Activated T-cell treated with anti-CD3 and anti-CD28 coated beads, Interleukin-2, amount 50 U/mL, for 48 hours (primary cell): ENCODE measurements at regions not wholly inside any gene's neighbourhood (a gene's known extent, or its start where the extent isn't known, plus 50 kb on each side); places are given as distances from the start of the nearest gene placed in this dataset.

Experiments
- DNase-seq, 2 experiments: peaks; one replicate each; pipeline ENCODE4 v3.0.0-alpha.2; 2020

DNA sequence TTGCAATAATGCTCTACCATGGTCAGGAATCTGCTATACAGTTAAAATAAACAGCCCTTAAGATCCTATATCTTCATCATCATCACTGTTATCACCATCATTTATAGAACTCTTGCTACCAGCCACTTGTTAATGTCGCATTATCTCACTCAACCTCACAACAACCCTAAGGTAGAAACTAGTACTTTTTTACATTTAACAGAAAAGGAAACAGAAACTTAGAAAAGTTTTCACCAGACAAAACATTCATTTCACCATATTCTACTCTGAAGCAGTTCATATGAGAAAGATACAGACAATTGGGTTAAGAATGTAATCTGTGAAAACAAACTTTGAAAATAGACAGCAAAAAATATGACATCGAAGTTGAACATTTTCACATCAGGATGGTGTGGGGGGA lies 262.6 kb downstream of the ATG4C start:
- DNase-seq = no peak

DNA sequence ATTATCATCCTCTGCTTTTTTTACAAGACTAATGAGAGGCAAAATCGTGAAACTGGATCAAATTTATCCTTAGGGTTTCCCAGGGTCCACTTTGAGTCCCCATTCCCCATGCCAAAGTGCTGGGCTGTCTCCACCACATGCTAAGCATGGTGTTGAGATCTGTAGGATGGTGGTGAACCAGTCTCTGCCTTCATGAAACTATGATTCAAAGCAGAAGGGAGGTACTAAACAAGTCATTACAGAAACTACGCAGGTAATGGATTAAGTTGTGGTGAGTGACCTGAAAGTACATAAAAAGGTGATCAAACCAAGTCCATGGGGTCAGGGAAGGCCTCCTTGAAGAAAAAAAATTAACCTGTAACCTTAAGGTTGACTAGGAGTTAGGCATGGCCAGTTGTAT lies 265.2 kb downstream of the ATG4C start:
- DNase-seq = no peak

DNA sequence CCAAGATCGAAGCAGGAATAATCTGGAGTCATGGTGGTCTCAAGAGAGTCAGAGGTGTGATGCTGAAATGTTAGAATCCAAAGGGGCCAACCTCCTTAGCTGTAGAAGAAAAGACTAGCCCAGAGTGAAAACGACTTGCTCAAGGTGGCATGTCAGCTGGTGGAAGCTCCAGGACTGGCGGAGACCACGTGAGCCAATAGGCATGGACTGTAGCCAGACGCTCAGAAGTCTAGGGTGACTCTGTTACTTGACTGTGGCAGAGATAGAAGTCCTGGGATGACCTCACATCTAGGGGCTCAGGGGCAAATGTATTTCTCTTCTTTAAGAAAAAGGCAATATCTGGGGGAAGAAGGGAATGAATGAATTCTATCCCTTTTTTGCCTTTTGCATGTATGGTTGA lies 267.4 kb downstream of the ATG4C start:
- DNase-seq = no peak

DNA sequence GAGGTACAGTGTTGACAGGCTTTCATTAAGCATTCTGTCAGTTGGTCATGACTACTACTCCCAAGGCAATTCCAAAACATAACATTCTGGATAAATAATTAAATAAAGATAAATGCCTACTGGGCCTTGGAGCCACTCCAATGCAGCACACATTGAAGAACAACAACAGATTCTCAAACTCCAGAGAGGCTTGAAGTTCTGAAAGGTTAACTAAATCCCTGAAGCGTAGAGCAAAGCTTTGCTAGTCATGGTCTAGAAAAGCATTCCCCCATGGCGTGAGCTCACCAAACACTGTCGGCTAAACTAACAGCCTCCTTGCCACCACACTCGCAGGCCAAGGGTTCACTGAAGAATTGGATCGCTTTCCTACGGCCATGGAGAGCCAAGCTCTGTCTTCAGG lies 268.0 kb downstream of the ATG4C start:
- DNase-seq = no peak

DNA sequence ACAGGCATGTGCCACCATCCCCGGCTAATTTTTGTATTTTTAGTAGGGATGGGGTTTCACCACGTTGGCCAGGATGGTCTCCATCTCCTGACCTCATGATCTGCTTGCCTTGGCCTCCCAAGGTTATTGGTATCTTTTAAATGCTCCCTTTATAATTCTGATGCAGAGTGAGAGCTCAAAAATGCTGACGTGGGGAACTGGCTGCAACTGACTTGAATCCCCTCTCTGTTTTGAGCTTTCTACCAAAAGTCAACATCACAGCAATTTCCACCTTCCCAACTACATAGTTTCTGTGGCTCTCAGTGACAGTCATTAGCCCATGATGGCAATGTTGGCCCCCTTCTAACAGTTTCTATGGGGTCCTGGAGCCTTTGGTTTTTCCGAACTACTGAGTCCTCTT lies 268.2 kb upstream of the FOXD3 start:
- DNase-seq = no peak

DNA sequence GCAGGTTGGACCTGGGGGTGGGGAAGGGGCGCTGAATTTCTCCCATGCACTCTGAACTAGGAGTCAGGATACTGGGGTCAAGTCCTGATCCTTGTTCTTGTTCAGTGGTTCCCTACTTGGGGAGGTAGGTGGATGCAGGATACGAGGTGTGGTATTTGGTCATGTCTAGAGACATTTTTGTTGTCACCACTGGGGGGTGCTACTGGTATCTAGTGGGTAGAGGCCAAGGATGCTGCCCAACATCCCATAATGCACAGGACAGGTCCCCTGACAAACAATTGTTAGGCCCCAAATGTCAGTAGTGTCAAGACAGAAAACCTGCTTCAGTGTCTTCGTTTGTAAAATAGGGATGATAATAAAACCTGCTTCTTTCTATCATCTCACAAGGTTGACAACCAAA lies 259.0 kb upstream of the FOXD3 start:
- DNase-seq = no peak

DNA sequence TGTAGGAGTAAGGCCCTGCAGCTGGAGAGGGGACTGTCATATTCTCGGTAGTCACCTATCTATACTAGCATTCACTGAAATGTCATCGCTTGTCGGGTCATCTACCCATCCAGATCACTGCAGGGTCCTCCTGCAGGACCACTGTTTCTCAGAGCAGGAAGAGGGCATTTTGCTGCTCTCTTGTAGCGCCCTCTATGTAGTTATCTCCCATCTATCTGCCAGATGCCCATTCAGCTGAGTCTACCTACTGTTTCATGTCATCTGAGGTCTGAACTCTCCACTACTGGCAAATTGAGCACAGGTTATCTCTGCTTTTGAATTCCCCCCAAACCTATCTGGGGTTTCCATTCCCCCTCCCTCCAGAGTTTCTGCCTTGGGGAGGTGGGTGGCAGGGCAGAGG lies 258.2 kb upstream of the FOXD3 start:
- DNase-seq = no peak

DNA sequence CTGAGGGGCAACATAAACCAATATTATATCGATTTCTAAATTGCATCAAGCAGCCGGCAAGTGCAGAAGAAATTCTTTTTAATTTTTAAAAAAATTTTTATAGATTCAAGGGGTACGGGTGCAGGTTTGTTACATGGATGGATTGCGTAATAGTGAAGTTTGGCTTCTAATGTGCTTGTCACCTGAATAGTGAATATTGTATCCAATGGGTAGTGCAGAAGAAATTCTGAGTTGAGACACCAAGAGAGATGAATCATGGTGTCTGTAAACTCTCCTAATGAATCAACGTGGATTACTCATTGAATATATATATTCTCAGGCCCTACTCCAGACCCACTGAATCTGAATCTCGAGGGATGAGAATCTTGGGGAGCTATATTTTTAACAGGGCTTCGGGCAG lies 253.7 kb upstream of the FOXD3 start:
- no peak for DNase-seq

DNA sequence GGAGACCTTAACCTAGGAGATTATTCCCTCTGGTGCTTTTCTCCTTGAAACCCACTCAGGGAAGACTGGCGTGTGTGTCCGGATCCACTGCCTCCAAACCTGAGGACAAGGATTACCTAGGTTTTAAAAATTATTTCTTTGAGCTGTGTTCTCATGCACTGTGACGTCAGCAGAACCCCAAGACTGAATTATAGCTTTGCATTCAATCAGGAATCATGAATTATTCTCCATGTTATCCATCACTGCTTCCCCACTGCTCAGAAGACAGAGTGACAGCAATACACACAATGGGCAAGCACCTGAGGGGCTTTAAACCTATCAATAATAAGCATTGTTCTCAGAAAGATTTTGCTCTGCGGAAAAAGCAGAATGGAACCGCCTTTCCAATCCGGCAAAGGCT lies 253.2 kb upstream of the FOXD3 start:
- DNase-seq = no peak

DNA sequence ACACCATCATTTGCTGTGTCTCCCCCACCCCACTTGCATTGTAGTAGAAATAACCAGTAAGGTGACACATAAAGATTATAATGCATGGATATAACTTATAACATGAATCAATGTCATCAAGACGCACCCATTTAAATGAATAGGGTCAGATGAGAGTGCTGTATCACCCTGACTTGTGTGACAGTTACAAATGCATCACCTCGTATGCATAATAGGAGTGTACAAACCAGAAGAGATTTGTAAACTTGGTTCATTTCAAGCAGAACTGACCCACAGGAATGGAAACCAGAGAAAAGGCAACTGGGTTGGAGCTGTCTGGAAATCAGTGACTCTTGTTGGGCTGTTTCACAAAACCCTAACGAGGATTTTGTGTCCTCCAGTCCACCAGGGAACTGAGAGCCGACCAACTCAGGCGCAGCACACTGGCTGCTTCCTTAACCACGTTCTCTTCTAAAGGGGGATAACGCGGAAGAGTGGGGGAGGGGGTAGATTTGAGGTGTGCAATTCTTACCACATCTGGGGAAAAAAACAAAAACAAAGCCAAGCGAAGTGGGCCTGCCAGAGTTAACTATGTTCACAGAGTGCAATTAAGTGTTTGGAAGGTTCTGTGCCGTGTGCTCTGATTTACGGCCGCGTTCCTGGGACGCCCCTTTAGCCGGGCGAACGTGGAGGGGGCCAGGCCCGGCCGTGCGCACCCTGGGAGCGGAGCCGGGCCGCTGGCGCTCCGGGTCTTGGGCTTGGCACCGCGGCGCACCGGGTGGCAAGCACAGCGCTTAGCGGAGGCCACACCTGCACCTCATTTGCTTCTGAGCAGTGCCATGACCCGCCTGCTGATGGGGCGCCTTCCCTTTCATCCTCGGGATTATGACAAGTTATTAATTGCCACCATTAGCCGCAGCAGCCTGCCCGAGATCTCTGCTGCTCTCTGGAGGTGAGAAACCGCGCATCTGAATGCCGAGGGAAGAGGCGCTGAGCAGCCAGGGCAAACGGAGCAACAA lies 248.8 kb upstream of the FOXD3 start:
- no peak for DNase-seq

DNA sequence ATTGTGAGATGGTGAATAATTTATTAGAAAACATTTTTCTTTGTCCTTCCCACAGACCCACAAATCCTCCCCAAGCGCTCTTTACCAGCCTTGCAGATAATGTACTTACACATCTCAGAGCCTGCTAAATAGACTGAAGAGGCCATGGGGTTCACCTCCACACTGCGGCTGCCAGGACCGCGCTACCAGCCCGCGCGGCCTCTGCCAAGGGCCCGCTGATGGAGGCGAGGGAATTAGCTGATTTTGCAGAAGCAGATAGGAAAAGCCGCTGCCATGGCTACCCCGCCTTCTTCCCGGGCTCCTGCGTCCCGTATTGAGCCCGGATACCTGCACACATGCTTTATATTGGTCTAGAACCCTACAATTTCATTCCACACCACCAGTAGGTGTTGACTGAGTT lies 248.0 kb upstream of the FOXD3 start:
- no peak for DNase-seq

DNA sequence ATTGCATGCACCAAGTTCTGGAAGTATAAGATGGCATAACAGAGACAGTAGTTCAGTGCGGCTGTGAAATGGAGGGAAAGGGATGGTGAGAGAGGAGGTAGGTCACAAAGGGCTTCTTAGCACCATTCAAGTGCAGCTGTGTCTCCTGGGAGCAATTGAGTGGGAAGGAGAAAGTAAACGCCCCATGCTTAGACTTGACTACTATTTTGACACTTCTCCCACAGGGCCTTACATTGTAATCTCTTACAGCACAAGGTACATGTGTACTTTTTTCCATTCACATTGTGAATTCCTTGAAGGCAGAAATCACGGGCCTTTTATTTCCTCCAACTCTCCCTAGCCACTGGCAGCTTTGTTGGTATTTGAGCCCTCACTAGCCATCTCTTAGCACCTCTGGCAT lies 239.6 kb upstream of the FOXD3 start:
- no peak for DNase-seq

DNA sequence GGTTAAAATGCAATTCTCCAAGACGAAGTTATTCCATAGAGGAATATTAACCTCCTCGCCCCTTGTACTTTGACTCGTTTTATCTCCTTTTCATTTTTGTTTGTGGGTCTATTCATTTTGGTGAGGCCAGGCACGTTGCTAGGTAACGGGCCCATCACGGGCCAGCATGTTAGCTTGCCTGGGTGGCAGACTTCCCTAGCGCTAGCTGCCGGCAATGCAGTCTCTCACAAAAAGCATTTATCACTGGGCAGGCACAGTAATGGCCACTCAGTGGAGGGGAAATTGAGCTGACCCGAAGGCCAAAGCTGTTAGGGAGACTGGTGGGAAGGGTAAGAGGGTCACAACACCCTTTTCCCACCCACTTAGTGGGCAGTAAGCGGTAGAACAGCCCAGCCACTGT lies 234.4 kb upstream of the FOXD3 start:
- no peak for DNase-seq

DNA sequence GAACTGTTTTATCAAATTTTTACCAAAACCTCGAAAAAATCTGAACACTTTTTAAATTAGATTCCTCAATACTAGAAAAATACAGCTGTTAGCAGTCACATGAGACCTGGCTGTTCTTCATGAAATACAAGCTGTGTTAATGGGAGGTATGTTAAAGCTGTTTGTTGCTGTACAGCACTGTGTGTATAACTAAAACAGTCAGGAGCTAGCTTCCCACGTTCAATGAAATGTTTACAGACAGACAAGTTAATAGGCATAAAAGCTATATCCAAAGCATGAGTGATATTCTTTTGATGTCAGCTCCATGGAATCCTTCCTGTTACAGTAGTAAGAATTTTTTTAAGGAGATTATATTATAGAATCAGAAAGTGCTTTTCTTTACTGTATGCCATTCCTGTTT lies 223.2 kb upstream of the FOXD3 start:
- DNase-seq = no peak

DNA sequence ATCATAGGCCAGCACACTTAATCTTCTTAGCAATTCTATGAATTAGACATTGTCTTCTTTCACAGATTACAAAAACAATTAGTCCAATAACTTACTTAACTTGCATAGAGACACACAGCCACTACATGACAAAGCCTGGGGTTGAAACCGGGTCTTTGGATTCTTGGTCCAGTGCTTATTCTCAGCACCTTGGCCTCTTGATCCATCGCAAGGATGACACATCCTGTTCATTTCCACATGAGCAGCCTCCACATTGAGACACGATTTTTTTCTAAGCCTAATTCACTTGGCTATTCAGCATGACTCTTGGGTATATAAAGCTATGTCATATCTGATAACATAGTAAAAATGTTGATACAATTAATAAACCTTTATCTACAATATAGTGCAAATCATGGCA lies 221.0 kb upstream of the FOXD3 start:
- no peak for DNase-seq

DNA sequence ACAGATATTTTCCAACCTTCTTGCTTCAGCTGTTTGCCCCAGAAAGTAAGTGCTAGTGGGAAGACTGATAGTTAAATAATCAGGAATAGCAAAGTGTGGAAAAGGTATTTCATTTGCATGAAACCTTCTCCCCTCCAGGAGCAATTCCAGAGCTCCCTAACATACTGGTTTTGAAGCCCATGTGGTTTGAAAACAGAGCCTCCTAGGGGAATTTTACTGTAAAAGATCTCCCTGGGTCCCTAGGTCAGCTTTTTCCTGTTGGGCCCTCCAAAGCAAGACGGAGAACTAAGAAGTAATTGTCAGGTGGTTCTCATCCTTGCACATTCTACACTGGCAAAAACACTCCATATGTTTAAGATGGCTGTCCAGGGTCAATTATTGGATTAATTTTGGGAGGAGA lies 218.7 kb upstream of the FOXD3 start:
- no peak for DNase-seq

DNA sequence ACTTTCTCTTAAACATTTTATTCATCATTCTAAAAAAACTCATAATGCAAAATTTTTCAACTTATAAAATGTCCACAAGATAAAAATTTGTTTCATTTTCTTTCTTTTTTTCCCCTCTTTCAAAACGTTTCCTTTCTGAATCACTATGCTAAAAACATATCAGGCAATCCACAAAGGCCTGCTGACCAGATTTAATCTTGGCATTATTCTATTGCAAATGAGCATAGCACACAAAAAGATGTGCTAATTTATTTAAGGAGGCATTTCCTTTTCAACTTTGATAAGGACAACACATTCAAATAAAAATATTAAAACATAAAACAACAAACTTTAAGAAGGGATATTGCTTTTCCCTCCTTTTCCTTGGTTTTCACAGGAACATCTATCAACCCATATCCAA lies 215.3 kb upstream of the FOXD3 start:
- DNase-seq = no peak

DNA sequence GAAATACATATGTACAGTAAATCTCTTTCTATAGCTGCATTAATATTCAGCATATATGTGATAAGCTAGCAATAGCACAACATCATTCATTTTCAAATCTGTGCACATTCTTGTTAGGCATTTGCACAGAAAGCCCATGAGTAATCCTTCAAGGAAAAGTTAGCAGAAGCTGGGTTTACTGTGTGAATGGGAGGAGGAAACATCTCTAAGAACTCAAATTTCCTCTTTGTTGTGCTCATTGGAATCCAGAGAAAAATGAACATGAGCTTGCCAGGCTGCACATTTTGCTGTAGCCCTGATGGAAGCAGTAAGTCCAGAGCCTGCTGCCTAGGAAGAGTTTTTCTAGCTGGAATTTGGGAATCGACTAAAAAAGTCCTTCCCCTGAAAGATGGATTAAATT lies 214.2 kb upstream of the FOXD3 start:
- no peak for DNase-seq

DNA sequence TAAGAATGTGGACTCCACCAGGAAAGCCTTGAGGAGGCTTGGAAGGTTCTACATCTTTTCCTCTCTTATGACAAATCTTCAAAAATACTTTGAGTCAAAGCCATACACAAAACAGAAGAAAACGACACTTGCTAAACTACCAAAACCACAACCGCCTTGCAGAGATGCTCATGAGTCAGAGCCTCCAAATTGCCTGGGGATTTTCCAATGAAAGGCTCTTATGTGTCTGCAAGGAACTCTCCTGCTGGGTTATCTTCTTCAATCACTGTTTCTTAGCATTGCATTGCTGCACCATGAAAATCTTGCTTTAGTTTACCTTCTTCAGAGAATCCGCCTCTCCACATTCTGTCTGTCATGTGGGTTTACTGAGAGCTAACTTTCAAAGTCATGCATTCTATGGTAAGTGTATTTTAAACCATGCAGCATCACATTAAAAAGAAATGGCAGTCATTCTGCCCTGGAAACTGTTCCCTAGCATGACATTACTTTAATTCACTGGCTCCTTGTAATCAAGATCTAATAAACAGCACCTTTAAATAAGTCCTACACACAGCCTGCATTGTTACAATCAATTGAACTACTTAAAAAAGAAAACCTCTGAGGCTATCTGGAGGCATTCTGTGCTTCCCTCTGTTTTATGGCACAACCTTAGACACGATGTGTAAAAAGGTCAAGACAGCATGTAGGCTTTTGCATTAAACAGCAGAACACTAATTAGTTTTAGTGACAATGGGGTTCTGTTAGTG lies 210.0 kb upstream of the FOXD3 start:
- no peak for DNase-seq

DNA sequence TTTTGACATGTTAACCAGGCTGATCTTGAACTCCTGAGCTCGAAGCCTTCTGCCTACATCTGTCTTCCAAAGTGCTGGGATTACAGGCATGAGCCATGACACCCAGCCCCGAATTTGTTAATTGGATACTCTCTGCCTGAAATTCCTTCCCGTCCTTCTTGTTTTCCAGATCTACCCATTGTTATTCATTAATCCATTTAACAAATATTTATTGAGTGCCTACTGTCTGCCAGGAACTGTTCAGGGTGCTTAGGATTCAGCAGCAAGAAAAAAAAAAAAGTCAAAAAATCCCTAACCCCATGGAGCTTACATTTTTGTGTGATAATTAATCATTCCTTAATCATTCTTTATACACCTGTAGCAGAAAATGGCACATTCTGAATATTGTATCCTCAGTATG lies 206.8 kb upstream of the FOXD3 start:
- no peak for DNase-seq

DNA sequence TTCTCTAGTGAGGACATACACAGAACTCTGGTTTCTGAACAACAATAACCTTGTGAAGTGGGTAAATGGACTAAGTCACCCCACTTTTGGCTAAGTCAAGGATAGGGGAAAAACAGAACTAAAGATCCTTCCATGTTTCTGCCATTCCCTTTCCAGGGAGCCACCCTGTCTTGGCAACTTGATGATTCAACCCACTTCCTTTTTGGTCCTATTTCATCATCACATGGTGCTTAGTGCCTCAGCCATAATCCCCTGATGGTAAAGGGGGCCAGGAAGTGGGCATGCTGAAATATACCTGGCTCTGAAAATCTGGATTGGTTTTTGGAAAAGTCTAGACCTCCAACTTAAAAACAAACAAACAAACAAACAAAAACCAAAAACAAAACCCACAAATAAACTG lies 206.4 kb upstream of the FOXD3 start:
- no peak for DNase-seq

DNA sequence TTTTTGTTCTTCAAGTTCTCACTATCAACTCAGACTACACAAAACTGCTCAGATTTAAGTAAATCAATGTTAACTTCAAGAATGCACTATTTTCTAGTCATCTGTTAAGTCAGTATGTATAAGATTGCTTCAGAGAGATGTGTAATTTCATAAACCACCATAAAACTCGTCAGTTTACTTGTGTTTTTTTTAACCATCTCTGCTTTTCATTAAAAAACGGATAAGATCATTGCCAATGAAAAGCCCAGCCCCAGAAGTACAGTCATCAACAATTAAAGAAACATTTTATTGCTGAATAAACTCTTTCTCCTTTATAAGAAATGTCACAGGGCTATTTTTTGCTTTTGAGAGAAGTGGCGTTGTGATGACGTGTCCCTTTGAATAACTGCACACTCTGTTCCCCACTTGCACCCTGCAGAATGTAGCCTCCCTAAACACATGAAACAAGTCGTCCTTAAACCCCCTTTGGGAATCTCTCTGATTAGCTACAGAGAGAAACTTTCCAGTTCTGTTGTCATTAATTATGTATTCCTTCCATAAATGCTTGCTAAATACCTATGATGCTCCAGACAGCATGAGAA lies 202.7 kb upstream of the FOXD3 start:
- DNase-seq = no peak

DNA sequence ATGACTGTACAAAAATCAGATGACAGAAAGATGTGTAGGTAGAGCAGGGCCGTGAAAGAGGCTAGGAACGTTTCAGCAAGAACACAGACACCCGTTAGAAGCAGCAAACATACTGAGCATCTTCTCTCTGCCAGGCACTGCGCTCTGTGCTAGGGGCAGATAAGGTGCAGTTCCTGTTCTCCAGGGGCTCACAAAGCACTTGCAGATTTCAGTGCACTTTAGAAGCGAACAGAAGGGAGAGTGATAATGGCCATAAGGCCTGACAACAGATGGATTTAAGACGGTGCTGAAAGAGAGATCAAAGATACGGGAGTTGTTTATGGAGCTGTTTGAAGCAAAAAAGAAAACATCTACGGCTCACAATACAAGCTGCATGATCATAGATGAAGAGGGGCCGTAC lies 200.3 kb upstream of the FOXD3 start:
- DNase-seq = no peak

DNA sequence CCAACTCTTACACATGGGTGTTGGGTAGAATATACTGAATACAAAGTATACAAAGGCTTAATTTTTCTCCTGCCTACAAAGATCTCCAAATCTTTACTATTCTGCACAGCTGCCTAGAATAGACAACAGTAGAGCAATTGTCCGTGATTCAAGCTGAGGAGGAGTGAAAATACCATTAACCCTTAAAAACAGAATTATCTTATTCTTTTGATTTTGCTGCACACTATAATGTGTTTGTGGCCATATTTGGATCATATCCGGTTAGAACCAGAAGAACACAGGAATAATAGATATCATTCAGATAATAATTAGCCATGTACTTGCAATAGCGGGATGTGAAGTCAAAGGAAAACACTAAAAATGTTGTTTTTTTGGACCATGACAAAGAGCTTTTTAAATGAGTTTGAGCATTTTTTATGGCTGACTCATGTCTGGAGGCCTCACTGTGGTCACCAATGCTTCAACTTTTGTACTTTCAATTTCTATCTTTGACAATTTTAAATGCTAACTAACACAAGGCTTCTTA lies 197.6 kb upstream of the FOXD3 start:
- no peak for DNase-seq
